ENCODE measurements at regions not wholly inside any gene's neighbourhood (a gene's known extent, or its start where the extent isn't known, plus 50 kb on each side); places are given as distances from the start of the nearest gene placed in this dataset.

DNA sequence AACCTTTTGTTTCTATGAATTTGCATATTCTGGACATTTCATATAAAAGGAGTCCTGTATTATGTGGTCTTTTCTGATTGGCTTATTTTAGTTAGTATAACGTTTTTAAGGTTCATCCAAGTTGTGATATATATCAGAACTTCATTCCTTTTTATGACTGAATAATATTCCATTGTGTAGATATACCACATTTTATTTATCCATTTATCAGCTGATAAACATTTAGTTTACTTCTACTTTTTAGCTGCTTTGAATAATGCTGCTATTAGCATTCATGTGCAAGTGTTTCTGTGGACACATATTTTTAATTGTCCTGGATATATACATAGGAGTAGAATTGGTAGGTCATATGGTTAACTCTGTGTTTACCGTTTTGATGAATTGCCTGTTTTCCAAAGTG, 498.5 kb upstream of the ADAMTS9 start:
- TF ChIP-seq, protein P1, sequence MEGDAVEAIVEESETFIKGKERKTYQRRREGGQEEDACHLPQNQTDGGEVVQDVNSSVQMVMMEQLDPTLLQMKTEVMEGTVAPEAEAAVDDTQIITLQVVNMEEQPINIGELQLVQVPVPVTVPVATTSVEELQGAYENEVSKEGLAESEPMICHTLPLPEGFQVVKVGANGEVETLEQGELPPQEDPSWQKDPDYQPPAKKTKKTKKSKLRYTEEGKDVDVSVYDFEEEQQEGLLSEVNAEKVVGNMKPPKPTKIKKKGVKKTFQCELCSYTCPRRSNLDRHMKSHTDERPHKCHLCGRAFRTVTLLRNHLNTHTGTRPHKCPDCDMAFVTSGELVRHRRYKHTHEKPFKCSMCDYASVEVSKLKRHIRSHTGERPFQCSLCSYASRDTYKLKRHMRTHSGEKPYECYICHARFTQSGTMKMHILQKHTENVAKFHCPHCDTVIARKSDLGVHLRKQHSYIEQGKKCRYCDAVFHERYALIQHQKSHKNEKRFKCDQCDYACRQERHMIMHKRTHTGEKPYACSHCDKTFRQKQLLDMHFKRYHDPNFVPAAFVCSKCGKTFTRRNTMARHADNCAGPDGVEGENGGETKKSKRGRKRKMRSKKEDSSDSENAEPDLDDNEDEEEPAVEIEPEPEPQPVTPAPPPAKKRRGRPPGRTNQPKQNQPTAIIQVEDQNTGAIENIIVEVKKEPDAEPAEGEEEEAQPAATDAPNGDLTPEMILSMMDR (IDR thresholded peaks at IDR 0.05; ENCODE audit: low read depth, low read length) = no peak
- Histone ChIP-seq H3K9me3 (ENCODE audit: low read depth) (no peaks in the 10 kb centered on the region), H3K4me1 (ENCODE audit: low read depth) (peaks cover 6% of the 10 kb centered on the region), H3K27ac (no peak overlapping the region), H3K27me3 (no peaks in the 10 kb centered on the region), H3K36me3 (no peaks in the 10 kb centered on the region), H3K4me3 (no peak overlapping the region)
- DNase-seq (ENCODE audit: low read depth in 1 of 2, low spot score in 1 of 2) = no peak

DNA sequence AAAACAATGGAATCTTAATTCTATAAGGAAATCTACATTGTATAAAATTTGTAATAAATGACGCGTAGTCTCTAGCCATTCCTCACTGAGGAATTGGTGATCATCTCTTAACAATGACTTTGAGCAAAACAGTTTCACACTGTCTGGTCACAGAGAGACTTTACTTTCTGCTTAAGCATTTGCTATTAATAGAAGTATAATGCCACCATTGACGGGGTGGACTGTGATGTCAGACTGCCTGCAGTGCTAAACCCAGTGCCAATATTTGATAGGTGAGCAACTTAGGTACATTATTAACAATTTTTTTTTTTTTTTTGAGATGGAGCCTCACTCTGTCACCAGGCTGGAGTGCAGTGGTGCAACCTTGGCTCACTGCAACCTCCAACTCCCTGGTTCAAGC, 494.9 kb upstream of the ADAMTS9 start:
- Histone ChIP-seq H3K27ac (no peak overlapping the region), H3K27me3 (no peaks in the 10 kb centered on the region), H3K9me3 (ENCODE audit: low read depth) (no peaks in the 10 kb centered on the region), H3K4me1 (ENCODE audit: low read depth) (peaks cover 12% of the 10 kb centered on the region), H3K4me3 (no peak overlapping the region), H3K36me3 (no peaks in the 10 kb centered on the region)
- TF ChIP-seq, protein P1 (IDR thresholded peaks at IDR 0.05; ENCODE audit: low read depth, low read length) = no peak
- no peak for DNase-seq (ENCODE audit: low read depth in 1 of 2, low spot score in 1 of 2)

DNA sequence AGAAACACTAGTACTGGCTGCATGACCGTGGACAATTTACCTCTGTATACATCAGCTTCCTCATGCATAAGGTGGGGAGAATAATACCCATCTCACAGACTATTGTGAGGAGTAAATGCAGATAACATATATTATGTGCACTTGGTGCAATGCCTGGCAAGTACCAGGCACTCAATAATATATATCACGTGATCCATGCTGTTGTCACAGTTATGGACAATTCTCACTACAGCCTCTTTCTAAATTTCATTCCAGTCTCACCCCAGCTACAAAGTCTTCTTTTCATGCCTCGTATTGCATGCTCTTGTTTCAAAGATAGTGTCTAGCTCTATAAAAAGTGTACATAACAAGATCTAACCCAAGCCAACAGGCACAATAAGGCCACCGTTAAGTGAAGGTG, 494.3 kb upstream of the ADAMTS9 start:
- TF ChIP-seq, protein P1 (IDR thresholded peaks at IDR 0.05; ENCODE audit: low read depth, low read length) = no peak
- H3K27ac ChIP-seq = no peak overlapping the region
- no peak overlapping the region for H3K4me3 ChIP-seq
- DNase-seq (ENCODE audit: low read depth in 1 of 2, low spot score in 1 of 2) = no peak
- H3K9me3 ChIP-seq (ENCODE audit: low read depth) = no peaks in the 10 kb centered on the region
- no peaks in the 10 kb centered on the region for H3K36me3 ChIP-seq
- H3K27me3 ChIP-seq = no peaks in the 10 kb centered on the region
- H3K4me1 ChIP-seq (ENCODE audit: low read depth) = peaks cover 12% of the 10 kb centered on the region

DNA sequence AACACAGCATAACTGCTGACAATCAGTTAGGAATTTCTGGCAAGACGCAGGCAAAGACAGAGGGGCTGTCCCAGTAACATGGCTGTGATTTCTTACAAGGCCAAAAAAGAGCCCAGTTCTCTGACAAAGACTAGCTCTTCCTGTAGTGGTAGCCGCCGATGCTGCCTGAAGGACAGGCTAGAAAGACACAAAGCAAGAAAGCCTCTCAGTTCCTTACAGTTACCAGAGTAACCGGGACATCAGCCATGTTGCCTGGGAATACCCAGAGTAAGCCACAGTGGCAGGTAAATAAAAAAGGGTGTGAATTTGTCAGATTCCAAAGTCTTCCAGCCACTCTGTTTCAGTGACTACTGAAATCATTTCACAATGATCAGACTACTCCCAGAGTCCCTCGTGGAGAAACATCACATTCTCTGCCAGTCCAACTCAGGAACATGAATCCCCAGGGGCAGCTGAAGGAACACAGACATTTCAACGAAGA, 493.6 kb upstream of the ADAMTS9 start:
- no peaks in the 10 kb centered on the region for H3K36me3 ChIP-seq
- TF ChIP-seq, protein P1 (IDR thresholded peaks at IDR 0.05; ENCODE audit: low read depth, low read length) = no peak
- H3K9me3 ChIP-seq (ENCODE audit: low read depth) = no peaks in the 10 kb centered on the region
- H3K27ac ChIP-seq = no peak overlapping the region
- peak in 1 of 2 donors; percentile 48 for DNase-seq (ENCODE audit: low read depth in 1 of 2, low spot score in 1 of 2)
- H3K27me3 ChIP-seq = no peaks in the 10 kb centered on the region
- no peak overlapping the region for H3K4me3 ChIP-seq
- peaks cover 12% of the 10 kb centered on the region for H3K4me1 ChIP-seq (ENCODE audit: low read depth)

DNA sequence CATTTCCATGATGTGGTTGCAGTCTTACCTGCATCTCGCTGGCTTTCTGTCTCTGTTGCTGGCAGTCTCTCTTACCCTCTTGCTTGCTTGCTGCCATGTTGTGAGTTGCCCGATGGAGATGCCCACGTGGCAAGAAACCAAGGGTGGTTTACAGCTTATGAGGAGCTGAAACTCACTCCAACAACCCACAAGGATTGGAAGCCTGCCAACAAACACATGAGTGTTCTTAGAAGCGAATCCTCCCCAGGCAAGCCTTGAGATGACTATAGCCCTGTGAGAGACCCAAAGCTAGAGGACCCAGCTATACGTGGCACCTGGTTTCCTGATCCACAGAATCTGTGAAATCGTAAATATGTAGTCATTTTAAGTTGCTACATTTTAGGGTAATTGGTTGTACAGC, 490.9 kb upstream of the ADAMTS9 start:
- peaks cover 12% of the 10 kb centered on the region for H3K4me1 ChIP-seq (ENCODE audit: low read depth)
- H3K27me3 ChIP-seq = no peaks in the 10 kb centered on the region
- no peaks in the 10 kb centered on the region for H3K36me3 ChIP-seq
- TF ChIP-seq, protein P1 (IDR thresholded peaks at IDR 0.05; ENCODE audit: low read depth, low read length) = no peak
- peak in 1 of 2 donors; percentile 36 for DNase-seq (ENCODE audit: low read depth in 1 of 2, low spot score in 1 of 2)
- H3K9me3 ChIP-seq (ENCODE audit: low read depth) = no peaks in the 10 kb centered on the region
- no peak overlapping the region for H3K4me3 ChIP-seq
- H3K27ac ChIP-seq = no peak overlapping the region

DNA sequence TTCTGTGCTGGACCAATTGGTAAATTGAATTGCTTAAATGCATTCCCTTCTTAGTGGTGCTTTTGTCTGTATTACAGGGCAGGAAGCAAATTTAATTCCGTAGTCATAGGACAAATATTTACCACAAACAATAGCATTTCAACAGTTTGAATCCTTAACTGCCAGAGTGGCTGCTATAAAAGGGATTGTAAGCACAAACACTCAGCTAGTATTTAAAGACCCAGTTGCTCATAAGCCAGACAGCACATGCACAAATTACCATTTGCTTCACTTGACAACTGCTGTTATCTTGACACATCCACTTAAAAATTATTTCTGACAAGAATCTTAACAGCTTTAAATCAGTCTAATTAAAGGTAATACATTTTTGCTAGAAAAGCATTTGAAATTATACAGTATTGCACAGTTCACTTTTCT, 490.2 kb upstream of the ADAMTS9 start:
- Histone ChIP-seq H3K27me3 (no peaks in the 10 kb centered on the region), H3K27ac (no peak overlapping the region), H3K4me3 (no peak overlapping the region), H3K4me1 (ENCODE audit: low read depth) (peaks cover 12% of the 10 kb centered on the region), H3K36me3 (no peaks in the 10 kb centered on the region), H3K9me3 (ENCODE audit: low read depth) (no peaks in the 10 kb centered on the region)
- peak in 1 of 2 donors; percentile 15 for DNase-seq (ENCODE audit: low read depth in 1 of 2, low spot score in 1 of 2)
- TF ChIP-seq, protein P1 (IDR thresholded peaks at IDR 0.05; ENCODE audit: low read depth, low read length) = no peak
